SK-MEL-5 (cell line): ENCODE measurements at regions not wholly inside any gene's neighbourhood (a gene's known extent, or its start where the extent isn't known, plus 50 kb on each side); places are given as distances from the start of the nearest gene placed in this dataset.

Experiments used
- DNase-seq: peaks from one replicate; pipeline ENCODE4 v3.0.0-alpha.2; 2016; ENCODE audit warnings: low read depth, low spot score
- in situ Hi-C: cut with HindIII; loops from 2 replicates; pipeline ENCODE4 v1.10.0; 2016; ENCODE audit warnings: low sequenced_read_pairs, high pct_unique_total_duplicates, low pct_unique_long_range_greater_than_20kb

GRCh38 chr5:108654051-108654450 is 93.6 kb upstream of the FER start:
- in situ Hi-C loops, result no loop called here
- no peak for DNase-seq

DNA sequence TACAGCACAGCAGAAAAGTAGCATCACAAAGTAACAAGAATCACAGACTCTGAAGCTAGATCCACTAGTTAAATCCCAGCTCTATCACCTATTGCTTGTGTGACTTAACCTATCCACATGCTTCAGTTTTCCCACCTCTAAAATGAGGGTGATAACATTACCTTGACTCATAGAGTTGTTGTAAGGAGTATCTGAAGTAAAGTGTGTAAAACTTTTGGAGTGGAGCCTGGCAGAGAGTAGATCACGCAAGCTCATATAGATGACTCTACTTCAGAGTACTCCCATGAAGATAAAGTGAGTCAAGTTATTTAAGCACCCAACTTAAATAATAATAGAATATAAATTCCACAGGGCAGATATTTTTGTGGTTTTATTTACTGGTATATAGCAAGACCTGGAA is 94.5 kb upstream of the FER start:
- in situ Hi-C loops, result no loop called here
- DNase-seq, result no peak

DNA sequence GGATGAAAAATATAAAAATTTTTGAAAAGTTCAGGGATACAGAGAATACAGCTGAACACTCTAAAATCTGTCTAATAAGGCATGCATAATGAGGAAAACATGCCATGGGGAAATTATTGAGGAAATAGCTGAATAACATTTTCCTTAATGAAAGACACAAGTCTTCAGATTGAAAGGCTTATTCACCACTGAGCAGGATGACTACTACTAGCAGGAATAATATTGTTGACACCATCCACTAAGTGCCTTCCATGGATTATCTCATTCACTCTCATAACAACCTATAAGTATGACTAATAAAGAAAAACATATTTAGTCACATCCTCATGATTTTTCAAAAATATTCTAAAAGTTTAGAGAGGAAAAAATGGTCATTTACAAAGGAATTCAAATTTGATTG is 96.7 kb upstream of the FER start:
- in situ Hi-C loops, result no loop called here
- DNase-seq, result no peak

GRCh38 chr5:108649646-108650045 is 98.1 kb upstream of the FER start:
- DNase-seq, result no peak
- in situ Hi-C loops, result no loop called here

GRCh38 chr5:108649106-108649505 is 98.6 kb upstream of the FER start:
- in situ Hi-C loops, result no loop called here
- no peak for DNase-seq

DNA sequence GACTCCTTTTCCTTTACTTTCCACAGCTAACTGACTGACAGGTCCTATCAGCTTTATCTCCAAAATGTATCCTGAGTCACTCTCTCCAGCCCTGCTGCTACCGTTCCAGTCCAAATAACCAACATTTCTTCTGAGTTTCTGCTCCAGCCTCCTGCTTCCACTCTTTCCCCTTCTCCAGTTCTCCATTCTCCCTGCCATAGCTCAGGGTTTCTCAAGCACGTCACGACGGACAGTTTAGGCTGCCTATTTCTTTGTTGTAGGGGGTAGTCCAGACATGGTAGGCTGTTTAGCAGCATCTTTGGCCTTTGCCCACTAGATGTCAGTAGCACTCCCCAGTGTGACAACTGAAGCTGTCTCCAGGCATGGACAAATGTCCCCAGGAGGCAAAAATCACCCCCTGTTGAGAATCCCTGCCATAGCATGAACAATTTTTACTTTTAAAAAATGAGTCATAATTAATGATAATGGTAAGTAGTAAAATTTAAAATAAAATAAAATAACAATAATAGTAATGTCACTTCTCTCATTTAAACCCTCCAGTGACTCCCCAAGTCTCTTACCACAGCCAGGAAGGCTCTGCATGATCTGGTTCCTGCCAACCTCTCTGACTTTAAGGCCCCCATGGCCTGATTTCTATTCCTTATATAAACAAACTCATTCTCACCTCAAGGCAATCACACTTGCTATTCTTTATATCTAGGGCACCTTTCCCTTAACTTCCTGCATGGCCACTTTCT is 105.4 kb upstream of the FER start:
- DNase-seq, result peak; percentile 87
- in situ Hi-C loops, result no loop called here

- in situ Hi-C loops, result no loop called here
- DNase-seq, result no peak
These were observed 106.1 kb upstream of the FER start for GRCh38 chr5:108641596-108641995.

GRCh38 chr5:108639366-108639765 is 108.3 kb upstream of the FER start:
- in situ Hi-C loops, result no loop called here
- DNase-seq, result no peak

GRCh38 chr5:108638021-108638420 is 109.7 kb upstream of the FER start:
- no peak for DNase-seq

GRCh38 chr5:108637134-108637533 is 110.6 kb upstream of the FER start:
- DNase-seq, result no peak
- in situ Hi-C loops, result no loop called here

More at GRCh38 chr5:108638021-108638420, 109.7 kb upstream of the FER start:
- in situ Hi-C loops, result no loop called here

DNA sequence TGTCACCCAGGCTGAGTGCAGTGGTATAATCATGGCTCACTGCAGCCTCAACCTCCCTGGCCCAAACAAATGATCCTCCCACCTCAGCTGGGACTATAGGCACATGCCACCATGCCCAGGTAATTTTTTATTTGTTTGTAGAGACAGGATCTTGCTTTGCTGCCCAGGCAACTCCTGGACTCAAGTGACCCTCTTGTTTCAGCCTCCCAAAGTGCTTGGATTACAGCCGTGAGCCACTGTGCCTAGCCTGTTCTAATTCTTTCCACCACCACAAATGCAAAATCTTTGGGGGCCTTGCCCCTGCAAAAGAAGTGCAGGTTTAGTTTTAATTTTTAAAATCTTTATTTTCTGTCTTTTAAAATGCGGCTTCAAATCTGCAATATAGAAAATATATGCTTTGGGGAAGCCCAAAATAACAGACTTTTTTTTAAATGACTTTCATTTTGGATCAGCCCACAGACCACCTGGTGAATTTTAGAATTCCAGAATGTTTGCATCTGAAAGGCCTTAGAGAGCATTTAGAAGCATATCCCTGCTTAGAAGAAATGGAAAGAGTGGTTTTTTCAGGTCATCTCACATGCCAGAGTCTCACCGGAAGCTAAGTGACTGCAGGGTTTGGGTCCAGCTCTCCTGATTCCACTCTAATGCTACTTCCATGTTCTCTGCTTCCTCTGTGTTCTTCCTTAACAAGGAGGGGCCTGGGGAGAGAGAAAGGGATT is 111.4 kb upstream of the FER start:
- in situ Hi-C loops, result no loop called here

DNA sequence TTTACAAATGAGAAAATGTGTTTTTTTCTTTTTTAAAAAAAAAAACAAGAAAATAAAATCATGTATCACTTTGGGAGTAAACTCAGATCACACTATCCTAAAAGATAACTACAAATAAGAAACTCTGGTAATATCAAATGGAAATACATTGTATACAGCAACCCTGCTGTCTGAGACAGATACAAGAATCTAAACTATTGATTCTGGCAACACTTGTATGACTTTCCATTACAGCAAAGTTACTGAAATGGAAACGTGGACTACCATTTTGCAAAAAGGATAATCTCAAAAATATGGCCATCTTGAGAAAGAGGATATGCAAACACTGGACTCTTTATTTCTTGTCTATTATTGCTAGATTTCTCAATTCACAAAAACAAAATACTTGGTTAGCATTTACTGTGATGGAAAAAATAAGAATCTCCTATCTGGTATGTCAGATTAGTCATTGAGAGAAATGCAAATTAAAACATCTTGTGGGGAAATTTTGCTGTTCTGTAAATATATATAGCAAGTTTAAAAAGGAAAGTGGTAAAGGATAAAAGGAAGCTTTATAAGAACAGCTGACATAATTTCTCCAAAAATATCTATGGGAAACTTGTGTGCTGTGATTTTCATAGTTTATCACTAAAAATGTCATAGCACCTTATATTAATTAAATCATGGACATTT is 112.9 kb upstream of the FER start:
- no peak for DNase-seq
- in situ Hi-C loops, result no loop called here

More for the DNA sequence above, 111.4 kb upstream of the FER start:
- no peak for DNase-seq

- no peak for DNase-seq
- in situ Hi-C loops, result no loop called here
These were observed 113.6 kb upstream of the FER start for GRCh38 chr5:108634010-108634616.

DNA sequence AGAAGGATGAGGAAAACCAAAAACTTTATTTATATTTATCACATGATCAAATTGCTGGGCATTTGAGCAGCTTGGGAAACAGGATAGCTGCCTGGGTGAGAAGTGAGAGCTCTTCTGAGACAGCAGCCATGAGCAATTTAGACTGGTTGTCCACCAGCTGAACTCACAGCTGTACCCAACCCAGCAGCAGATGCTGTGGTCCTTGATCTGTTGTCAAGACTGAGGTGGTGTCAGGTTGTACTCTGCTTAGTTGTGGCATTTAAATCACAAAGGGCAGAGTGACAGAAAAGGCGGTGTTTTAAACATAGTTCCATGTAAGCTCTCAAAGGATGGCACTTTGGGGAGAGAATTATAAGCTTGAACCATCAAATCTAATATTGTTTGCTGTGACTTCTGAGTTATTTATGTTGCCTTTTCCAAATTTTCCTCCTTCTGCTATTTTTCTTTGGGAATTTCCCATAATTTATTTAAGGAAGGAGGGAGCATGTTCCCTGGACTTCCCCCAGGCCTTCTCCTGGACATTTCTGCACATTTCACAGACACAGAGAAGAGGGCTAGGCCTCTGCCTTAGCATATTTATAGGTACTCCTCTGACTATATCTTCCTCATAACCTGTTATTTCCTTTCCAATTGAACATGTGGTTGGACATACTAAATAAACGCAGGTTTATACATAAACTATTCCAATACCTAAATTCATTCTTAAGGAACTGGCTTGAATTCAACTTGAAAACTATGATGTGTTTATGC is 117.7 kb upstream of the FER start:
- in situ Hi-C loops, result no loop called here
- no peak for DNase-seq

DNA sequence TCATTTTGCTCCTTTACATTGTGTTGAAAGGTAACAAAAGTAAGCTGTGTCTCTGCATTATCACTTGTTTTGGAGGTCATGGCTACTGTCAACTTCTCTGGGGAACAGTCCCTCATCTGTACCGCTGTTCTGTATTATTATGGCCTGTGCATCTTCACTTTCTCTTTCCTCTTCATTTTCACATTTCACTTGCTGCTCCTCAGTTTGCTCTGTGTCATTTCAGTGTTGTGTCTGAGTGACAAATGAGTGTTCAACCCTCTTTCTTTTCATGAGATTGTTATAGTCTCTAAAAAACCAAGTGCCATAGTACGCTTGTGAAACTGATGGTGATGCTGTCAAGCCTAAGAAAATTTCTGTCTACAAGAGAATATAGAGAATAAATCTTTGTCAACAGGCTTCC is 122.0 kb upstream of the FER start:
- no peak for DNase-seq

DNA sequence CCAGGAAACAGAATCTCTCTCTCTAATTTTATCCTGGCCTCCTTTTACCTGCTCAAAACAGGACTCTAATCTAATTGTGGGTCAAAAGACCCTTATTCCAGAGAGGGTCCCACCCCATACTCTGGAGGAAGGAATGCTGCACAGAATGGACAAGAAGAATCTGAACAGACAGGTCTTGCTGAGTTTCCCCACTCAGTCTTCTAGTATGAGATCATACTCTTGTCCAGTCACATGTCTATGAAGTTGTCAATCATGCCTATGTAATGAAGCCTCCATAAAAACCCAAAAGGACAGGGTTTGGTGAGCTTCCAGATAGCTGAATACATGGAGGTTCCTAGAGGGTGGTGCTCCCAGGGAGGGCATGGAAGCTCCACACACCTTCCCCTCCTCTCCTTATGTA is 123.9 kb upstream of the FER start:
- DNase-seq, result no peak
- in situ Hi-C loops, result no loop called here

More for the DNA sequence above, 122.0 kb upstream of the FER start:
- in situ Hi-C loops, result no loop called here

DNA sequence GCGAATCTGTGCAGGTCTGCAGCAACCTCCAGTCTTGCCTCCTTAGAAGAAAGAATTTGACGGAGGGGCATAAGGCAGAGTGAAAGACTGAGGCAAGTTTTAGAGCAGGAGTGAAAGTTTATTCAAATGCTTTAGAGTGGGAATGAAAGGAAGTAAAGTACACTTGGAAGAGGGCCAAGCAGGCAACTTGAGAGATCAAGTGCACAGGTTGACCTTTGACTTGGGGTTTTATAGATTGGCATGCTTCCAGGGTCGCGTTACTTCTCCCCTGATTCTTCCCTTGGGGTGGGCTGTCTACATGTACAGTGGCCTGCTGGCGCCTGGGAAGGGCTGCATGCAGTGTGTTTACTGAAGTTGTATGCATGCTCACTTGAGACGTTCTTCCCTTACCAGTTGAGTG is 127.2 kb upstream of the FER start:
- in situ Hi-C loops, result no loop called here
- DNase-seq, result no peak

DNA sequence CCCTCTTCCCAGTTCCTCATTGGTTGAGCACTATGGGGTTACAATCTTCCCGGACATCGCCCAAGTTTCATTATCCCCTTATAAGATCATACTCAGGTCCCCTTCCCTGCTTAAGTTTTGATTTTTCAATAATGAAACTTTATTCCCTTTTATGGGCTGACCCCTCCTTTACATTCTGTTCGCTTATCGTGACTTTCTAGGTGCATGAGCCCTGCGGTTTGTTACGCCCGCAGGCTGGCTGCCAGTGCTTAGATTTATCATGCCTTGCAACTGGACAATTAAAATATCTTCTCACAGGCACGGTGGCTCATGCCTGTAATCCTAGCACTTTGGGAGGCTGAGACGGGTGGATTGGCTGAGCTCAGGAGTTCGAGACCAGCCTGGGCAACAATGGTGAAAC is 127.9 kb upstream of the FER start:
- in situ Hi-C loops, result no loop called here
- no peak for DNase-seq
